SJSA1 (cell line): ENCODE measurements at regions not wholly inside any gene's neighbourhood (a gene's known extent, or its start where the extent isn't known, plus 50 kb on each side); places are given as distances from the start of the nearest gene placed in this dataset.
A peak's percentile ranks its signal among the peaks of the same experiment; 100 is the strongest.

Experiments used
- DNase-seq, 2 experiments: peaks; one replicate each; pipeline ENCODE4 v3.0.0-alpha.2; 2015 to 2020; ENCODE audit warnings: low spot score in 2 of 2, low read depth in 1 of 2
- H3K27ac ChIP-seq: fragments of 250-450 bp; sonication (Bioruptor Pico); 2 replicates; pipeline ENCODE4 v1.5.1; 2020; ENCODE audit warnings: mild to moderate bottlenecking, moderate library complexity
- H3K27me3 ChIP-seq: fragments of 250-450 bp; sonication (Bioruptor Pico); replicated peaks from 2 replicates; pipeline ENCODE4 v1.5.1; 2020; ENCODE audit warnings: mild to moderate bottlenecking, moderate library complexity
- H3K36me3 ChIP-seq: fragments of 250-450 bp; sonication (Bioruptor Pico); 2 replicates; pipeline ENCODE4 v1.5.1; 2020; ENCODE audit warnings: mild to moderate bottlenecking
- H3K4me1 ChIP-seq: fragments of 250-450 bp; sonication (Bioruptor Pico); replicated peaks from 2 replicates; pipeline ENCODE4 v1.6.1; 2021; ENCODE audit warnings: mild to moderate bottlenecking
- H3K4me3 ChIP-seq: fragments of 250-450 bp; sonication (Bioruptor Pico); 2 replicates; pipeline ENCODE4 v1.5.1; 2020; ENCODE audit warnings: mild to moderate bottlenecking
- H3K9me3 ChIP-seq: fragments of 250-450 bp; sonication (Bioruptor Pico); replicated peaks from 2 replicates; pipeline ENCODE4 v1.5.1; 2020; ENCODE audit warnings: mild to moderate bottlenecking

- no peak overlapping the region for H3K4me3 ChIP-seq
- DNase-seq, result peak; percentile 49 to 76
- H3K27ac ChIP-seq, result peak overlapping the region; percentile 51
- H3K36me3 ChIP-seq, result no peaks in the 10 kb centered on the region
- H3K27me3 ChIP-seq, result no peaks in the 10 kb centered on the region
- H3K4me1 ChIP-seq, result peaks cover 51% of the 10 kb centered on the region
- no peaks in the 10 kb centered on the region for H3K9me3 ChIP-seq
Observed at GRCh38 chr3:159635047-159635641, 353.5 kb upstream of the IL12A start.

- Histone ChIP-seq H3K4me3 (no peak overlapping the region), H3K27ac (peak overlapping the region; percentile 45), H3K9me3 (no peaks in the 10 kb centered on the region), H3K27me3 (no peaks in the 10 kb centered on the region), H3K4me1 (peaks cover 42% of the 10 kb centered on the region), H3K36me3 (no peaks in the 10 kb centered on the region)
- DNase-seq, result peak in 1 of 2 experiments; percentile 63
Observed at GRCh38 chr3:159637883-159638542, 350.6 kb upstream of the IL12A start.

- peaks cover 24% of the 10 kb centered on the region for H3K4me1 ChIP-seq
- no peak overlapping the region for H3K4me3 ChIP-seq
- DNase-seq, result no peak
- no peaks in the 10 kb centered on the region for H3K36me3 ChIP-seq
- H3K9me3 ChIP-seq, result no peaks in the 10 kb centered on the region
- H3K27me3 ChIP-seq, result no peaks in the 10 kb centered on the region
- H3K27ac ChIP-seq, result no peak overlapping the region
Observed at GRCh38 chr3:159640225-159640624, 348.4 kb upstream of the IL12A start.

- no peak overlapping the region for H3K4me3 ChIP-seq
- peaks cover 13% of the 10 kb centered on the region for H3K4me1 ChIP-seq
- no peak for DNase-seq
- H3K9me3 ChIP-seq, result no peaks in the 10 kb centered on the region
- H3K36me3 ChIP-seq, result no peaks in the 10 kb centered on the region
- H3K27ac ChIP-seq, result no peak overlapping the region
- no peaks in the 10 kb centered on the region for H3K27me3 ChIP-seq
Observed at GRCh38 chr3:159643406-159643805, 345.2 kb upstream of the IL12A start.

- DNase-seq, result peak in 1 of 2 experiments; percentile 37
- H3K36me3 ChIP-seq, result no peaks in the 10 kb centered on the region
- peaks cover 12% of the 10 kb centered on the region for H3K4me1 ChIP-seq
- no peaks in the 10 kb centered on the region for H3K9me3 ChIP-seq
- no peak overlapping the region for H3K4me3 ChIP-seq
- H3K27me3 ChIP-seq, result no peaks in the 10 kb centered on the region
- no peak overlapping the region for H3K27ac ChIP-seq
Observed at GRCh38 chr3:159645874-159646273, 342.8 kb upstream of the IL12A start.

- H3K27ac ChIP-seq, result no peak overlapping the region
- peaks cover 12% of the 10 kb centered on the region for H3K4me1 ChIP-seq
- no peak for DNase-seq
- no peaks in the 10 kb centered on the region for H3K9me3 ChIP-seq
- H3K36me3 ChIP-seq, result no peaks in the 10 kb centered on the region
- H3K27me3 ChIP-seq, result no peaks in the 10 kb centered on the region
- H3K4me3 ChIP-seq, result no peak overlapping the region
Observed at GRCh38 chr3:159649951-159650350, 338.7 kb upstream of the IL12A start.

GRCh38 chr3:159650726-159651125 is 337.9 kb upstream of the IL12A start:
- H3K4me3 ChIP-seq, result no peak overlapping the region
- H3K36me3 ChIP-seq, result no peaks in the 10 kb centered on the region

GRCh38 chr3:159652452-159652851 is 336.2 kb upstream of the IL12A start:
- H3K27ac ChIP-seq, result no peak overlapping the region
- no peak overlapping the region for H3K4me3 ChIP-seq

More at GRCh38 chr3:159650726-159651125, 337.9 kb upstream of the IL12A start:
- Histone ChIP-seq H3K27ac (no peak overlapping the region), H3K27me3 (no peaks in the 10 kb centered on the region), H3K4me1 (peaks cover 6% of the 10 kb centered on the region), H3K9me3 (no peaks in the 10 kb centered on the region)
- no peak for DNase-seq

GRCh38 chr3:159654183-159655134 is 334.2 kb upstream of the IL12A start:
- no peak overlapping the region for H3K27ac ChIP-seq
- no peaks in the 10 kb centered on the region for H3K27me3 ChIP-seq
- no peak overlapping the region for H3K4me3 ChIP-seq
- no peaks in the 10 kb centered on the region for H3K9me3 ChIP-seq
- no peak for DNase-seq
- H3K36me3 ChIP-seq, result no peaks in the 10 kb centered on the region
- H3K4me1 ChIP-seq, result no peaks in the 10 kb centered on the region

More at GRCh38 chr3:159652452-159652851, 336.2 kb upstream of the IL12A start:
- H3K4me1 ChIP-seq, result no peaks in the 10 kb centered on the region
- H3K36me3 ChIP-seq, result no peaks in the 10 kb centered on the region
- H3K9me3 ChIP-seq, result no peaks in the 10 kb centered on the region
- no peaks in the 10 kb centered on the region for H3K27me3 ChIP-seq
- DNase-seq, result no peak

GRCh38 chr3:159655202-159655601 is 333.4 kb upstream of the IL12A start:
- Histone ChIP-seq H3K4me1 (no peaks in the 10 kb centered on the region), H3K36me3 (no peaks in the 10 kb centered on the region), H3K27ac (no peak overlapping the region), H3K4me3 (no peak overlapping the region), H3K9me3 (no peaks in the 10 kb centered on the region), H3K27me3 (no peaks in the 10 kb centered on the region)
- no peak for DNase-seq

GRCh38 chr3:159657176-159657575 is 331.5 kb upstream of the IL12A start:
- Histone ChIP-seq H3K27me3 (no peaks in the 10 kb centered on the region), H3K36me3 (no peaks in the 10 kb centered on the region), H3K27ac (no peak overlapping the region), H3K9me3 (peaks cover 5% of the 10 kb centered on the region; the same call in 1 of the 2 replicates), H3K4me3 (no peak overlapping the region), H3K4me1 (no peaks in the 10 kb centered on the region)
- DNase-seq, result no peak

GRCh38 chr3:159657629-159658028 is 331.0 kb upstream of the IL12A start:
- Histone ChIP-seq H3K27ac (no peak overlapping the region), H3K27me3 (no peaks in the 10 kb centered on the region), H3K36me3 (no peaks in the 10 kb centered on the region), H3K4me3 (no peak overlapping the region), H3K4me1 (no peaks in the 10 kb centered on the region), H3K9me3 (peaks cover 7% of the 10 kb centered on the region; the same call in 1 of the 2 replicates)
- no peak for DNase-seq

GRCh38 chr3:159660326-159660725 is 328.3 kb upstream of the IL12A start:
- DNase-seq, result no peak
- Histone ChIP-seq H3K27me3 (no peaks in the 10 kb centered on the region), H3K27ac (no peak overlapping the region), H3K9me3 (peaks cover 7% of the 10 kb centered on the region; the same call in 1 of the 2 replicates), H3K36me3 (no peaks in the 10 kb centered on the region), H3K4me3 (no peak overlapping the region), H3K4me1 (no peaks in the 10 kb centered on the region)

GRCh38 chr3:159660901-159661300 is 327.7 kb upstream of the IL12A start:
- peaks cover 7% of the 10 kb centered on the region; the same call in 1 of the 2 replicates for H3K9me3 ChIP-seq
- H3K36me3 ChIP-seq, result no peaks in the 10 kb centered on the region
- H3K4me1 ChIP-seq, result no peaks in the 10 kb centered on the region
- DNase-seq, result no peak
- no peaks in the 10 kb centered on the region for H3K27me3 ChIP-seq
- H3K4me3 ChIP-seq, result no peak overlapping the region
- no peak overlapping the region for H3K27ac ChIP-seq
